ENCODE measurements at regions not wholly inside any gene's neighbourhood (a gene's known extent, or its start where the extent isn't known, plus 50 kb on each side); places are given as distances from the start of the nearest gene placed in this dataset.

DNA sequence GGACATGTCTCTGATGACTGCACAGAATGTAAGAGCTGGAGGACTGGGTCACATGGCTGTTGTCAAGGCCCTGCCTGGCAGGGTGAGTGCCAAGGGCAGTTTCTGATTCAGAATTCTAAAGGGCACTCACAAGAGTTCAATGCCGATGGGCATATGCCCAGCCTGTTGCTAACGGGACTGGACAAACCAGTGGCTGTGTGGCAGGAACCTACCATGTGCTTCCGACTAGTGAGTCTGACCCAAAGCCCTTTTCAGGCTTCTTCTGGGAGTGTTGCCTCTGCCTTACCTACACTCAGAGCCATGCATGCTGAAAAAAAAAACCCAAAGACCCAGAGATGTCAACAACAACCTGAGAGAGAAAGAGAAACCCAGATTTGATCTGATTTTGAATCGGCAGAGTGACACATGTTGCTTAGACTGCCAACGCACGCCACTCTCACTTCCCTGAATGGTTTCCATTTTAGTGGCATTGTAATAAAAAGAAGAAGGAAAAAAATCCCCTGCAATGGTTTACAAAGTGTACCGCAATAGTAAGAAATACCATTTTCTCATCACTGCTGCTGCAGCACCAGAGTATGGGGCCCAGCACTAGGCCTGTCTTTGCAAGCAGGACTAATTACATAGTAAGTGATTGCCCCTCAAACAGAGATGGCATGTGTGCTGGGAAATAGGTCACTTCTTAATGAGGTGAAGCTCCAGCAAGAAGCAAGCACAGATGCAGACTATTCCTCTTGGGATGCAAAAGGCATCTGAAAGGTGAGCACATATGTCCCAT lies 194.3 kb downstream of the PALM2AKAP2 start (continued):
- TF ChIP-seq IKZF2 (IDR thresholded peaks at IDR 0.05), result peak; percentile 99
- TF ChIP-seq MYC (IDR thresholded peaks at IDR 0.05; ENCODE audit: insufficient read depth, insufficient read length, insufficient replicate concordance, low read length, severe bottlenecking), result no peak
- no peak for TF ChIP-seq CREB1 (IDR thresholded peaks at IDR 0.05; ENCODE audit: low read depth)
- peak; percentile 83 for TF ChIP-seq ZNF24 (IDR thresholded peaks at IDR 0.05)
- TF ChIP-seq, protein P1, sequence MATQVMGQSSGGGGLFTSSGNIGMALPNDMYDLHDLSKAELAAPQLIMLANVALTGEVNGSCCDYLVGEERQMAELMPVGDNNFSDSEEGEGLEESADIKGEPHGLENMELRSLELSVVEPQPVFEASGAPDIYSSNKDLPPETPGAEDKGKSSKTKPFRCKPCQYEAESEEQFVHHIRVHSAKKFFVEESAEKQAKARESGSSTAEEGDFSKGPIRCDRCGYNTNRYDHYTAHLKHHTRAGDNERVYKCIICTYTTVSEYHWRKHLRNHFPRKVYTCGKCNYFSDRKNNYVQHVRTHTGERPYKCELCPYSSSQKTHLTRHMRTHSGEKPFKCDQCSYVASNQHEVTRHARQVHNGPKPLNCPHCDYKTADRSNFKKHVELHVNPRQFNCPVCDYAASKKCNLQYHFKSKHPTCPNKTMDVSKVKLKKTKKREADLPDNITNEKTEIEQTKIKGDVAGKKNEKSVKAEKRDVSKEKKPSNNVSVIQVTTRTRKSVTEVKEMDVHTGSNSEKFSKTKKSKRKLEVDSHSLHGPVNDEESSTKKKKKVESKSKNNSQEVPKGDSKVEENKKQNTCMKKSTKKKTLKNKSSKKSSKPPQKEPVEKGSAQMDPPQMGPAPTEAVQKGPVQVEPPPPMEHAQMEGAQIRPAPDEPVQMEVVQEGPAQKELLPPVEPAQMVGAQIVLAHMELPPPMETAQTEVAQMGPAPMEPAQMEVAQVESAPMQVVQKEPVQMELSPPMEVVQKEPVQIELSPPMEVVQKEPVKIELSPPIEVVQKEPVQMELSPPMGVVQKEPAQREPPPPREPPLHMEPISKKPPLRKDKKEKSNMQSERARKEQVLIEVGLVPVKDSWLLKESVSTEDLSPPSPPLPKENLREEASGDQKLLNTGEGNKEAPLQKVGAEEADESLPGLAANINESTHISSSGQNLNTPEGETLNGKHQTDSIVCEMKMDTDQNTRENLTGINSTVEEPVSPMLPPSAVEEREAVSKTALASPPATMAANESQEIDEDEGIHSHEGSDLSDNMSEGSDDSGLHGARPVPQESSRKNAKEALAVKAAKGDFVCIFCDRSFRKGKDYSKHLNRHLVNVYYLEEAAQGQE (IDR thresholded peaks at IDR 0.05; ENCODE audit: low read depth, low read length), result 0 out of 2 replicates have a peak, but pooled peaks have one; percentile 27
- TF ChIP-seq EP300 (IDR thresholded peaks at IDR 0.05; ENCODE audit: borderline replicate concordance in 1 of 2, control insufficient read depth in 1 of 2, low read depth in 2 of 2, low read length in 2 of 2), result peak; percentile 100
- TF ChIP-seq CHD2 (IDR thresholded peaks at IDR 0.05; ENCODE audit: borderline replicate concordance, low read depth, low read length), result peak; percentile 91
- peak; percentile 94 for TF ChIP-seq MEF2B (IDR thresholded peaks at IDR 0.05; ENCODE audit: partially characterized antibody, poor library complexity, severe bottlenecking)
- TF ChIP-seq, protein P2, sequence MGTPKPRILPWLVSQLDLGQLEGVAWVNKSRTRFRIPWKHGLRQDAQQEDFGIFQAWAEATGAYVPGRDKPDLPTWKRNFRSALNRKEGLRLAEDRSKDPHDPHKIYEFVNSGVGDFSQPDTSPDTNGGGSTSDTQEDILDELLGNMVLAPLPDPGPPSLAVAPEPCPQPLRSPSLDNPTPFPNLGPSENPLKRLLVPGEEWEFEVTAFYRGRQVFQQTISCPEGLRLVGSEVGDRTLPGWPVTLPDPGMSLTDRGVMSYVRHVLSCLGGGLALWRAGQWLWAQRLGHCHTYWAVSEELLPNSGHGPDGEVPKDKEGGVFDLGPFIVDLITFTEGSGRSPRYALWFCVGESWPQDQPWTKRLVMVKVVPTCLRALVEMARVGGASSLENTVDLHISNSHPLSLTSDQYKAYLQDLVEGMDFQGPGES (IDR thresholded peaks at IDR 0.05), result no peak
- peak; percentile 89 for TF ChIP-seq BMI1 (IDR thresholded peaks at IDR 0.05; ENCODE audit: borderline replicate concordance)
- TF ChIP-seq, protein P3, sequence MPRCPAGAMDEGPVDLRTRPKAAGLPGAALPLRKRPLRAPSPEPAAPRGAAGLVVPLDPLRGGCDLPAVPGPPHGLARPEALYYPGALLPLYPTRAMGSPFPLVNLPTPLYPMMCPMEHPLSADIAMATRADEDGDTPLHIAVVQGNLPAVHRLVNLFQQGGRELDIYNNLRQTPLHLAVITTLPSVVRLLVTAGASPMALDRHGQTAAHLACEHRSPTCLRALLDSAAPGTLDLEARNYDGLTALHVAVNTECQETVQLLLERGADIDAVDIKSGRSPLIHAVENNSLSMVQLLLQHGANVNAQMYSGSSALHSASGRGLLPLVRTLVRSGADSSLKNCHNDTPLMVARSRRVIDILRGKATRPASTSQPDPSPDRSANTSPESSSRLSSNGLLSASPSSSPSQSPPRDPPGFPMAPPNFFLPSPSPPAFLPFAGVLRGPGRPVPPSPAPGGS (IDR thresholded peaks at IDR 0.05; ENCODE audit: borderline replicate concordance, insufficient read depth, low read depth, low read length, poor library complexity, severe bottlenecking), result peak; percentile 98
- TF ChIP-seq, protein P4, sequence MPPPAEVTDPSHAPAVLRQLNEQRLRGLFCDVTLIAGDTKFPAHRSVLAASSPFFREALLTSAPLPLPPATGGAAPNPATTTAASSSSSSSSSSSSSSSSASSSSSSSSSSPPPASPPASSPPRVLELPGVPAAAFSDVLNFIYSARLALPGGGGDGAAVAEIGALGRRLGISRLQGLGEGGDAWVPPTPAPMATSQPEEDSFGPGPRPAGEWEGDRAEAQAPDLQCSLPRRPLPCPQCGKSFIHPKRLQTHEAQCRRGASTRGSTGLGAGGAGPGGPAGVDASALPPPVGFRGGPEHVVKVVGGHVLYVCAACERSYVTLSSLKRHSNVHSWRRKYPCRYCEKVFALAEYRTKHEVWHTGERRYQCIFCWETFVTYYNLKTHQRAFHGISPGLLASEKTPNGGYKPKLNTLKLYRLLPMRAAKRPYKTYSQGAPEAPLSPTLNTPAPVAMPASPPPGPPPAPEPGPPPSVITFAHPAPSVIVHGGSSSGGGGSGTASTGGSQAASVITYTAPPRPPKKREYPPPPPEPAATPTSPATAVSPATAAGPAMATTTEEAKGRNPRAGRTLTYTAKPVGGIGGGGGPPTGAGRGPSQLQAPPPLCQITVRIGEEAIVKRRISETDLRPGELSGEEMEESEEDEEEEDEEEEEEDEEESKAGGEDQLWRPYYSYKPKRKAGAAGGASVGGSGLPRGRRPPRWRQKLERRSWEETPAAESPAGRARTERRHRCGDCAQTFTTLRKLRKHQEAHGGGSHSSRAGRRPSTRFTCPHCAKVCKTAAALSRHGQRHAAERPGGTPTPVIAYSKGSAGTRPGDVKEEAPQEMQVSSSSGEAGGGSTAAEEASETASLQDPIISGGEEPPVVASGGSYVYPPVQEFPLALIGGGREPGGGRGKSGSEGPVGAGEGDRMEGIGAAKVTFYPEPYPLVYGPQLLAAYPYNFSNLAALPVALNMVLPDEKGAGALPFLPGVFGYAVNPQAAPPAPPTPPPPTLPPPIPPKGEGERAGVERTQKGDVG (CRISPR knock-in tag; IDR thresholded peaks at IDR 0.05), result no peak
- TF ChIP-seq, protein P5, sequence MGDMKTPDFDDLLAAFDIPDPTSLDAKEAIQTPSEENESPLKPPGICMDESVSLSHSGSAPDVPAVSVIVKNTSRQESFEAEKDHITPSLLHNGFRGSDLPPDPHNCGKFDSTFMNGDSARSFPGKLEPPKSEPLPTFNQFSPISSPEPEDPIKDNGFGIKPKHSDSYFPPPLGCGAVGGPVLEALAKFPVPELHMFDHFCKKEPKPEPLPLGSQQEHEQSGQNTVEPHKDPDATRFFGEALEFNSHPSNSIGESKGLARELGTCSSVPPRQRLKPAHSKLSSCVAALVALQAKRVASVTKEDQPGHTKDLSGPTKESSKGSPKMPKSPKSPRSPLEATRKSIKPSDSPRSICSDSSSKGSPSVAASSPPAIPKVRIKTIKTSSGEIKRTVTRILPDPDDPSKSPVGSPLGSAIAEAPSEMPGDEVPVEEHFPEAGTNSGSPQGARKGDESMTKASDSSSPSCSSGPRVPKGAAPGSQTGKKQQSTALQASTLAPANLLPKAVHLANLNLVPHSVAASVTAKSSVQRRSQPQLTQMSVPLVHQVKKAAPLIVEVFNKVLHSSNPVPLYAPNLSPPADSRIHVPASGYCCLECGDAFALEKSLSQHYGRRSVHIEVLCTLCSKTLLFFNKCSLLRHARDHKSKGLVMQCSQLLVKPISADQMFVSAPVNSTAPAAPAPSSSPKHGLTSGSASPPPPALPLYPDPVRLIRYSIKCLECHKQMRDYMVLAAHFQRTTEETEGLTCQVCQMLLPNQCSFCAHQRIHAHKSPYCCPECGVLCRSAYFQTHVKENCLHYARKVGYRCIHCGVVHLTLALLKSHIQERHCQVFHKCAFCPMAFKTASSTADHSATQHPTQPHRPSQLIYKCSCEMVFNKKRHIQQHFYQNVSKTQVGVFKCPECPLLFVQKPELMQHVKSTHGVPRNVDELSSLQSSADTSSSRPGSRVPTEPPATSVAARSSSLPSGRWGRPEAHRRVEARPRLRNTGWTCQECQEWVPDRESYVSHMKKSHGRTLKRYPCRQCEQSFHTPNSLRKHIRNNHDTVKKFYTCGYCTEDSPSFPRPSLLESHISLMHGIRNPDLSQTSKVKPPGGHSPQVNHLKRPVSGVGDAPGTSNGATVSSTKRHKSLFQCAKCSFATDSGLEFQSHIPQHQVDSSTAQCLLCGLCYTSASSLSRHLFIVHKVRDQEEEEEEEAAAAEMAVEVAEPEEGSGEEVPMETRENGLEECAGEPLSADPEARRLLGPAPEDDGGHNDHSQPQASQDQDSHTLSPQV (IDR thresholded peaks at IDR 0.05), result peak; percentile 59; the same call in 1 of the 2 replicates
